HUES64 (cell line): ENCODE measurements at regions not wholly inside any gene's neighbourhood (a gene's known extent, or its start where the extent isn't known, plus 50 kb on each side); places are given as distances from the start of the nearest gene placed in this dataset.

Experiments used
- H3K27ac ChIP-seq: 2 replicates; pipeline ENCODE4 v1.7.0; 2013; ENCODE audit warnings: low read depth, low read length, inconsistent platforms
- H3K27me3 ChIP-seq: 2 replicates; pipeline ENCODE4 v1.6.1; 2013; ENCODE audit warnings: mild to moderate bottlenecking, low read length; ENCODE audit not compliant: insufficient read depth
- H3K36me3 ChIP-seq: 2 replicates; pipeline ENCODE4 v1.6.1; 2013; ENCODE audit warnings: mild to moderate bottlenecking, low read length; ENCODE audit not compliant: insufficient read depth
- H3K4me1 ChIP-seq: 2 replicates; pipeline ENCODE4 v1.6.1; 2013; ENCODE audit warnings: mild to moderate bottlenecking, low read length, moderate library complexity; ENCODE audit not compliant: insufficient read depth
- H3K4me3 ChIP-seq: 2 replicates; pipeline ENCODE4 v1.5.1; 2013; ENCODE audit warnings: mild to moderate bottlenecking, low read length, moderate library complexity
- H3K9ac ChIP-seq: 2 replicates; pipeline ENCODE4 v1.6.1; 2013; ENCODE audit warnings: mild to moderate bottlenecking, low read depth, low read length
- H3K9me3 ChIP-seq: 2 replicates; pipeline ENCODE4 v1.6.1; 2013; ENCODE audit warnings: low read depth, low read length; ENCODE audit not compliant: insufficient read depth
- WGBS: fragments of 150-250, 120-280 bp; methylation state at CpG from one replicate; pipeline ENCODE4 v1.1.7; 2013; ENCODE audit warnings: missing lambda C conversion rate; 5-methylcytosine and 5-hydroxymethylcytosine counted together

DNA sequence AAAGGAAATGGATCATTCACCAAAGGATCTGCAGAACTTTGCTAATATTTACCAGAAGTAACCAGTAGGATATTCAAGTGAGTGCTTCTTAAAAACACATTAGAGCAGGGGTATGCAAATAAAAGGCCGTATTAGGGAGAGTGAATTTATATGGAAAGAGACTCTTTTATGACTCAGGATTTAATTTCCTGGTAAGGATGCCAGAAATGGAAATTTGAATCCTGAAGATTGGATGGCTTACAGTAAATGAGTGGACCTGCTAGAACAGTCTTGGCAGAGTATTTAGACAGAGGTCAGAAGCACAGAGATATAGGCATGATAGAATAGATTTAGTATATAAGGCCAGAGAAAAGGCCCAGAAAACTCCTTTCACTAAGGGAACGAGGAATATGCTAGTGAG is 201.6 kb downstream of the SLITRK5 start:
- Histone ChIP-seq H3K9me3 (no peaks in the 10 kb centered on the region), H3K4me3 (no peak overlapping the region), H3K36me3 (no peaks in the 10 kb centered on the region), H3K27me3 (no peaks in the 10 kb centered on the region), H3K27ac (no peak overlapping the region), H3K4me1 (no peaks in the 10 kb centered on the region), H3K9ac (no peak overlapping the region)
- WGBS: 89% methylated on average over 2 of the region's 2 CpGs

GRCh38 chr13:87877477-87877876 is 206.3 kb downstream of the SLITRK5 start:
- WGBS: 91% methylated on average over 2 of the region's 2 CpGs
- H3K9me3 ChIP-seq: no peaks in the 10 kb centered on the region
- H3K9ac ChIP-seq: no peak overlapping the region
- no peaks in the 10 kb centered on the region for H3K27me3 ChIP-seq
- H3K27ac ChIP-seq: no peak overlapping the region
- H3K4me3 ChIP-seq: no peak overlapping the region
- H3K36me3 ChIP-seq: no peaks in the 10 kb centered on the region
- no peaks in the 10 kb centered on the region for H3K4me1 ChIP-seq

DNA sequence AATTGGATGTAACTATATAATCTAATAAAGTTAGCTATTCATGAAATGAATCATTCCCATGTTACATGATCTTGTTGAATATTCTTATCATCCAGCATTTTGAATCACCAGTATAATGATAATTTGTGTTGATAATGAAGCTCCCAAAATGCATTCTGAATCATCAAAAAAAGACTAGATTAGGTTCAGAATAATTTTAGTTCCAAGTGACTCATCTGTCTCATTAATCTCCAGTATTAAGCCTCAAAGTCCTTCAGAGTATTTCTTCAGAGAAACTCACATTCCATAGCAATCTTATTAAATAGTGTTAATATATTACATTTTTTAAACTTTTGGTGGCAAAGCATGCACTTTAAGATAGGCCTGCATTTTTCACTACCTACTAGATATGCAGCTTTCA is 207.5 kb downstream of the SLITRK5 start:
- no peak overlapping the region for H3K27ac ChIP-seq
- no peaks in the 10 kb centered on the region for H3K4me1 ChIP-seq
- H3K27me3 ChIP-seq: no peaks in the 10 kb centered on the region
- no peak overlapping the region for H3K4me3 ChIP-seq
- H3K36me3 ChIP-seq: no peaks in the 10 kb centered on the region
- H3K9ac ChIP-seq: no peak overlapping the region
- H3K9me3 ChIP-seq: no peaks in the 10 kb centered on the region

DNA sequence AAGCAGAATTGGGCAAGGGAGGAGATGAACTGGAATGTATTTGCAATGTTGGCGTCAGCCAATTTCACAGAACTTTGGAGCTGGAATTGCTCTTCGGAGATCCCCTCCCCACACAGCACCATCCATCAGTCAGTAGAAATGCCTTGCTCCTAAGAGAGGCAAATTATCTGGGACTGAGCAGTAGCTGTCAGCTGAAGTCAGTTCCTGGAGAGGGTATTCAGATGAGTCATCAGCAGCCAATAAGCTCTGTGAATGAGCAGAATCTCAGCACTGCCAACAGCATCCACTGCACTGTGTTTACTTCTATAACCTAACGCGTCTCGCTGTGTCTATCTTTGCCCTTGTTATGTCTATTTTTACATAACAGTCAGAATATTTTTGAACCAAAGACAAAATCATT is 213.7 kb downstream of the SLITRK5 start:
- H3K27ac ChIP-seq: no peak overlapping the region
- no peaks in the 10 kb centered on the region for H3K9me3 ChIP-seq
- H3K27me3 ChIP-seq: no peaks in the 10 kb centered on the region
- H3K36me3 ChIP-seq: no peaks in the 10 kb centered on the region
- 71% methylated on average over 5 of the region's 5 CpGs for WGBS
- no peak overlapping the region for H3K4me3 ChIP-seq
- no peak overlapping the region for H3K9ac ChIP-seq
- no peaks in the 10 kb centered on the region for H3K4me1 ChIP-seq

DNA sequence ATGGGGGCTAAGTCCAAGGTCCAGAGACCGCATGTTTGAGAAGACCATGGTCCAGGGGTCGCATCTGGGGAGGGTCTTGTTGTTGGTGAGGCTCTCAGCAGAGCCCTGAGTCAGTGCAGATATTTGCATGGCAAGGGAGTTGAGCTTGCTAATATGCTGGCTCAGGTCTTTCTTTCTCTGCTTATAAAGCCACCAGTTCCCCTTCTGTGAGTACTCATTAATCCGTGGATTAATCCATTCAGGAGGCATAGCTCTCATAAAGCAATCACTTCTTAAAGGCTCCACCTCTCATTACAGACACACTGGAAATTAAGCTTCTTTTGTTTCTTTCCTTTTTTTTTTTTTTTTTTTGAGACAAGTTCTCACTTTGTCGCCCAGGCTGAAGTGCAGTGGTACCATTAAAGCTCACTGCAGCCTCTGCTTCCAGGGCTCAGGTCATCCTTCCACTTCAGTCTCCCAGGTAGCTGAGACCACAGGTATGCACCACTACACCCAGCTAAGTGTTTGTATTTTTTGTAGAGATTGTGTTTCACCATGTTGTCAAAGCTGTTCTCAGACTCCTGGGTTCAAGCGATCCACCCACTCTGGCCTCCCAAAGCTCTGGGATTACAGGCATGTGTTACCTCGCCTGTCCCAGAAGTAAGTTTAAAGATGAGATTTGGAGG is 216.4 kb downstream of the SLITRK5 start:
- no peaks in the 10 kb centered on the region for H3K9me3 ChIP-seq
- H3K27ac ChIP-seq: no peak overlapping the region
- H3K27me3 ChIP-seq: no peaks in the 10 kb centered on the region
- H3K4me1 ChIP-seq: no peaks in the 10 kb centered on the region
- no peak overlapping the region for H3K4me3 ChIP-seq
- H3K36me3 ChIP-seq: no peaks in the 10 kb centered on the region
- 93% methylated on average over 6 of the region's 6 CpGs for WGBS
- no peak overlapping the region for H3K9ac ChIP-seq

DNA sequence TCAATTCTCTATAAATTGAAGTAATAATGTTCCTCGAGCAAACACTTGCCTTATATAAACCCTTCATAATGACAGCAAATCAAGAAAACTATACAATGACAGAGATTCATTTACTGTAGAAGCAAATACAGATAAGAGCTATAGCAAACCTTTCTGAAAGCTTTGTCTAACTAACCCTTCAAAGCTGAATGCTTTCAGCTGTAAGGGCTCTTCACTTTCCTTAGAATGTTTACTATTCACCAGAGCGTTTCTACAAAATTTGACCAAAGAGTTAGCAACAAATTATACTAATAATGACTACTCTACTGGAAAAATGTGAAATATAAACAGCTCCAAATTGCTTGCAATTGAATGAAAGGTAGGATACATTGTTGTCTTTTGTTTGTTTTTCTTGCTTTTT is 218.1 kb downstream of the SLITRK5 start:
- Histone ChIP-seq H3K9ac (no peak overlapping the region), H3K4me3 (no peak overlapping the region), H3K4me1 (no peaks in the 10 kb centered on the region), H3K36me3 (no peaks in the 10 kb centered on the region), H3K9me3 (no peaks in the 10 kb centered on the region), H3K27me3 (no peaks in the 10 kb centered on the region), H3K27ac (no peak overlapping the region)
- no CpG with 5 or more reads among the region's 2 CpGs for WGBS

DNA sequence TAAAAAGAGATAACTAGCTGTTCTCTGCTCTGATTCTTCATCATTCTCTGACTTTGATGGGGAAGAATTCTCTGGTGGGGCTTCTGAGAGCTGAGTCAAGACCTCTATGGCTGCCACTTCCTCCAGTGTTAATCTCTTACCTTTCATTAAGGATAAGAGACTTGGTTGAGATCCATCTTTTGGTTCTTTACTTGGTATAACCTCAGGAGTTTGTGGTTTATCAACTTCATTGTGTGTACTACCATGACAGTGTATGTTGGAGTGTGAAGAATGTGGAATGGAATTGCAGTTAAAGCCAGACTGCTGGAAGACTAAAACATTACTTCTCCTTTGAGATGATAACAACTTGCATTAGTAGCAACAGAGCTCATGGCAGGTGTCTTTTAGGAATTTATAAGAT is 222.0 kb downstream of the SLITRK5 start:
- H3K36me3 ChIP-seq: no peaks in the 10 kb centered on the region
- H3K4me1 ChIP-seq: no peaks in the 10 kb centered on the region
- no peaks in the 10 kb centered on the region for H3K27me3 ChIP-seq
- H3K4me3 ChIP-seq: no peak overlapping the region
- no peak overlapping the region for H3K27ac ChIP-seq
- H3K9ac ChIP-seq: no peak overlapping the region
- no peaks in the 10 kb centered on the region for H3K9me3 ChIP-seq

GRCh38 chr13:87894059-87894458 is 222.9 kb downstream of the SLITRK5 start:
- Histone ChIP-seq H3K4me3 (no peak overlapping the region), H3K36me3 (no peaks in the 10 kb centered on the region), H3K9me3 (no peaks in the 10 kb centered on the region), H3K4me1 (no peaks in the 10 kb centered on the region), H3K27me3 (no peaks in the 10 kb centered on the region), H3K9ac (no peak overlapping the region), H3K27ac (no peak overlapping the region)
- 85% methylated on average over 2 of the region's 2 CpGs for WGBS

DNA sequence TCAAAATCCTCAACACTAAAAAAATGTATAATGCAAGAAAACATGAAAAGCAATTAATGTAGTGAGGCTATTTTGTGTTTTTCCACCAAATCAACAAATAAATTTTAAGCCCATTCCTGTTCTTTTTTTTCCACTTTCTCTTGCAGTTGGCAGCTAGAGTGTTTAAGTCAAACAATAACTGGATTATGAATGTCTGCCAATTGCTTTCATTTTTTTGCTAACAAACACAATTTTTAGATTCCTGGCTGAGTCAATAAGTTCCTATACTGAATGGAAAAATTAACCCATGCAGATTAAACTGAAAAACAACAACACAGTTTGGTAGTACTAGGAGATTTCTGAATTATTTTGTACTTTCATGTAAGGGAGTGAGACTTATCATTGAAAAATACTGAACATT is 232.4 kb downstream of the SLITRK5 start:
- H3K9me3 ChIP-seq: no peaks in the 10 kb centered on the region
- no peak overlapping the region for H3K27ac ChIP-seq
- no peak overlapping the region for H3K9ac ChIP-seq
- no peaks in the 10 kb centered on the region for H3K27me3 ChIP-seq
- H3K36me3 ChIP-seq: no peaks in the 10 kb centered on the region
- peaks cover 3% of the 10 kb centered on the region; the same call in 1 of the 2 replicates for H3K4me1 ChIP-seq
- H3K4me3 ChIP-seq: no peak overlapping the region

GRCh38 chr13:87906411-87906810 is 235.2 kb downstream of the SLITRK5 start:
- H3K36me3 ChIP-seq: no peaks in the 10 kb centered on the region
- no peak overlapping the region for H3K4me3 ChIP-seq
- H3K4me1 ChIP-seq: peaks cover 3% of the 10 kb centered on the region; the same call in 1 of the 2 replicates
- WGBS: 94% methylated on average over 3 of the region's 3 CpGs
- H3K9me3 ChIP-seq: no peaks in the 10 kb centered on the region
- H3K27ac ChIP-seq: no peak overlapping the region
- no peak overlapping the region for H3K9ac ChIP-seq
- no peaks in the 10 kb centered on the region for H3K27me3 ChIP-seq

- WGBS: no CpG with 5 or more reads among the region's 1 CpG
- H3K9me3 ChIP-seq: no peaks in the 10 kb centered on the region
- H3K9ac ChIP-seq: no peak overlapping the region
- no peaks in the 10 kb centered on the region for H3K36me3 ChIP-seq
- H3K27me3 ChIP-seq: no peaks in the 10 kb centered on the region
- H3K4me1 ChIP-seq: peaks cover 3% of the 10 kb centered on the region; the same call in 1 of the 2 replicates
- no peak overlapping the region for H3K27ac ChIP-seq
- no peak overlapping the region for H3K4me3 ChIP-seq
Observed at GRCh38 chr13:87907202-87907601, 236.0 kb downstream of the SLITRK5 start.

- Histone ChIP-seq H3K9me3 (no peaks in the 10 kb centered on the region), H3K4me3 (no peak overlapping the region), H3K27ac (no peak overlapping the region), H3K36me3 (no peaks in the 10 kb centered on the region), H3K9ac (no peak overlapping the region), H3K27me3 (no peaks in the 10 kb centered on the region), H3K4me1 (peaks cover 8% of the 10 kb centered on the region; the same call in 1 of the 2 replicates)
Observed at GRCh38 chr13:87919956-87920355, 248.8 kb downstream of the SLITRK5 start.
